Esophagus muscularis mucosa (tissue), 4 donors: ENCODE measurements at regions not wholly inside any gene's neighbourhood (a gene's known extent, or its start where the extent isn't known, plus 50 kb on each side); places are given as distances from the start of the nearest gene placed in this dataset.

Source experiments
- EP300 ChIP-seq: sonication (generic); formaldehyde crosslinking; IDR thresholded peaks from one replicate; pipeline ENCODE4 v1.6.1; 2017; ENCODE audit warnings: antibody characterized with exemption
- POLR2A ChIP-seq: fragments of 450-650 bp; IDR thresholded peaks from one replicate; pipeline ENCODE4 v1.6.1; 2017; ENCODE audit warnings: antibody characterized with exemption, moderate library complexity, mild to moderate bottlenecking, low read depth
- POLR2AphosphoS5 ChIP-seq, 2 donors: sonication (generic); formaldehyde crosslinking; IDR thresholded peaks; one replicate each; pipeline ENCODE4 v1.6.1; 2017; ENCODE audit warnings: antibody characterized with exemption in 2 of 2
- TF ChIP-seq, protein P1 (sequence below), 3 experiments: fragments of 200-600 bp in 2 of 3; fragments of 450-650 bp in 1 of 3; sonication (generic) in 2 of 3; IDR thresholded peaks; one replicate each; pipeline ENCODE4 v1.5.1; 2017 to 2019; ENCODE audit warnings: antibody characterized with exemption in 3 of 3, mild to moderate bottlenecking in 2 of 3, moderate library complexity in 1 of 3

DNA sequence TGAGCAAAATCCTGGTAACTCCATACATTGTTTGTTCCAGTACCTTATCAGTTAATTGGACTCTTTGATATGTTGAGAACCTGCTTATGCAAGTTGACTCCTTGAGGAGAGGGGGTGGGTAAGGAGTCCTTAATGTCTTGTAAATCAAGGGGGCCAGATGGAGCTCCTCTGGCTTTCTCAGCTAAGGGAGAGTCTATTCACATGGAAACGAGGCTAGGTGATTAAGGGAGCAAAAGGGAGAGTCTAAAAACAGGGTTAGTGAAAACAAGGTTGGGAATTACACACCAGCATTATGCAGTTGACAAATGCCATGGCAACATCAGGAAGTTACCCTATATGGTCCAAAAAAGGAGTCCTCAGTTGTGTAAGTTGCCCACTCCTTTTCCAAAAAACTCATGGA lies 372.8 kb upstream of the HSFY2 start:
- TF ChIP-seq, protein P1, sequence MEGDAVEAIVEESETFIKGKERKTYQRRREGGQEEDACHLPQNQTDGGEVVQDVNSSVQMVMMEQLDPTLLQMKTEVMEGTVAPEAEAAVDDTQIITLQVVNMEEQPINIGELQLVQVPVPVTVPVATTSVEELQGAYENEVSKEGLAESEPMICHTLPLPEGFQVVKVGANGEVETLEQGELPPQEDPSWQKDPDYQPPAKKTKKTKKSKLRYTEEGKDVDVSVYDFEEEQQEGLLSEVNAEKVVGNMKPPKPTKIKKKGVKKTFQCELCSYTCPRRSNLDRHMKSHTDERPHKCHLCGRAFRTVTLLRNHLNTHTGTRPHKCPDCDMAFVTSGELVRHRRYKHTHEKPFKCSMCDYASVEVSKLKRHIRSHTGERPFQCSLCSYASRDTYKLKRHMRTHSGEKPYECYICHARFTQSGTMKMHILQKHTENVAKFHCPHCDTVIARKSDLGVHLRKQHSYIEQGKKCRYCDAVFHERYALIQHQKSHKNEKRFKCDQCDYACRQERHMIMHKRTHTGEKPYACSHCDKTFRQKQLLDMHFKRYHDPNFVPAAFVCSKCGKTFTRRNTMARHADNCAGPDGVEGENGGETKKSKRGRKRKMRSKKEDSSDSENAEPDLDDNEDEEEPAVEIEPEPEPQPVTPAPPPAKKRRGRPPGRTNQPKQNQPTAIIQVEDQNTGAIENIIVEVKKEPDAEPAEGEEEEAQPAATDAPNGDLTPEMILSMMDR (IDR thresholded peaks at IDR 0.05): no peak
- TF ChIP-seq POLR2A (no peak), EP300 (no peak), POLR2AphosphoS5 (IDR thresholded peaks at IDR 0.05) (no peak)
